ENCODE measurements at regions not wholly inside any gene's neighbourhood (a gene's known extent, or its start where the extent isn't known, plus 50 kb on each side); places are given as distances from the start of the nearest gene placed in this dataset.

DNA sequence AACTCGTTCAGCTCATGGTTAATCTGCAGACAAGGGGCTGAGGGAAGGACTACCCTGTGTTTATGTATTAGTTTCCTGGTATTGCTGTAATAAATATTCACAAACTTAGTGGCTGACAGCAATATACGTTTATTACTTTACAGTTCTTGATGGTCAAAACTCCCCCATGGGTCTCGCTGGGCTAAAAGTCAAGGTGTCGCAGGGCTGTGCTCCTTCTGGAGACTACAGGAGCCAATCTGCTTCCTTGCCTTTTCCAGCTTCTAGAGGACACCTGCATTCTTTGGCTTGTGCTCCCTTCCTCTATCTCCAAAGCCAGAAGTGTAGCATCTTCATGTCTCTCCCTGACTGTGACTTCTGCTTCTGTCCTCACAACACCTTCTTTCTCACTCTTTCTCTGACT is 653.8 kb upstream of the RIOK2 start:
- H3K9me3 ChIP-seq (ENCODE audit: control insufficient read depth, insufficient read depth, low read length), result no peaks in the 10 kb centered on the region; the same call in 1 of the 2 replicates
- ATAC-seq (ENCODE audit: low read depth) (no peak), DNase-seq (no peak)
- no peak overlapping the region for H3K56ac ChIP-seq (ENCODE audit: extremely low read depth, insufficient read depth, low read length)
- H3K9ac ChIP-seq (ENCODE audit: low read depth, low read length), result no peak overlapping the region
- intact Hi-C loops (cut with micrococcal nuclease) (loop anchor here (10.0 kb wide), 1 partner anchor 518 kb away; no protein-coding TSS in a partner anchor), in situ Hi-C loops (cut with MboI; ENCODE audit: low sequenced_read_pairs) (no loop called here), dilution Hi-C loops (cut with HindIII; ENCODE audit: low sequenced_read_pairs, unreplicated experiment) (no loop called here)
- H3K36me3 ChIP-seq (ENCODE audit: control insufficient read depth, insufficient read depth, low read length), result no peaks in the 10 kb centered on the region
- H3K14ac ChIP-seq (replicated peaks; ENCODE audit: low read depth, low read length), result no peak overlapping the region
- no peak overlapping the region for H4K5ac ChIP-seq (ENCODE audit: low read depth, low read length)
- H3K9me1 ChIP-seq (ENCODE audit: insufficient read depth, low read length), result no peaks in the 10 kb centered on the region
- H4K20me1 ChIP-seq (ENCODE audit: insufficient read depth, low read length), result no peaks in the 10 kb centered on the region
- no peak overlapping the region for H3K23ac ChIP-seq (ENCODE audit: low read depth, low read length)
- H2BK20ac ChIP-seq (ENCODE audit: low read depth, low read length), result no peak overlapping the region
- H2AFZ ChIP-seq (replicated peaks; ENCODE audit: low read length, poor library complexity), result no peak overlapping the region
- CTCF ChIA-PET, result no interaction called here
- peak overlapping the region; percentile 11 for H2AK5ac ChIP-seq (ENCODE audit: low read depth, low read length)
- H2AK9ac ChIP-seq (replicated peaks; ENCODE audit: low read depth, low read length, poor library complexity), result no peak overlapping the region
- H3K27ac ChIP-seq (ENCODE audit: insufficient read depth, low read length), result no peak overlapping the region
- no peak overlapping the region for H3K4me2 ChIP-seq (ENCODE audit: low read depth, low read length)
- peaks cover 6% of the 10 kb centered on the region for H3K27me3 ChIP-seq (ENCODE audit: control insufficient read depth, insufficient read depth, low read length)
- H3K4ac ChIP-seq (ENCODE audit: low read depth, low read length), result no peak overlapping the region
- no peaks in the 10 kb centered on the region for H3K79me1 ChIP-seq (ENCODE audit: low read depth in 1 of 2, low read length in 2 of 2)
- POLR2A ChIA-PET (ENCODE audit: unreplicated experiment), result no interaction called here
- 0 out of 2 replicates have a peak overlapping the region, but pooled peaks have one; percentile 36 for H3K18ac ChIP-seq (ENCODE audit: low read depth, low read length)
- no peak overlapping the region for H4K8ac ChIP-seq (ENCODE audit: low read depth in 2 of 2, low read length in 2 of 2)
- 87% methylated on average over 3 of the region's 4 CpGs; no CpG with 5 or more reads in 1 of the 2 experiments for WGBS, 2 experiments (ENCODE audit: extremely low coverage in 2 of 2, insufficient read length in 1 of 2)
- 0 out of 3 replicates have a peak overlapping the region, but pooled peaks have one; percentile 15 for H2BK15ac ChIP-seq (ENCODE audit: low read depth, low read length)
- H2BK5ac ChIP-seq (ENCODE audit: low read depth, low read length, poor library complexity, severe bottlenecking), result no peak overlapping the region
- H3K4me1 ChIP-seq (ENCODE audit: control insufficient read depth, insufficient read depth, low read length), result peaks cover 3% of the 10 kb centered on the region
- H3K4me3 ChIP-seq (ENCODE audit: insufficient read depth, low read depth, low read length), result no peak overlapping the region
- BruUV-seq (replicated peaks), result no TSS peak
- TF ChIP-seq CHD1 (IDR thresholded peaks at IDR 0.05; ENCODE audit: low read depth, low read length) (no peak), FOS (IDR thresholded peaks at IDR 0.05; ENCODE audit: low read depth, low read length) (no peak)
- peak overlapping the region; percentile 37; the same call in 1 of the 2 replicates for H2BK120ac ChIP-seq (ENCODE audit: low read depth, low read length)
- no peak overlapping the region for H4K91ac ChIP-seq (ENCODE audit: insufficient read depth, low read depth, low read length)
